ENCODE measurements at regions not wholly inside any gene's neighbourhood (a gene's known extent, or its start where the extent isn't known, plus 50 kb on each side); places are given as distances from the start of the nearest gene placed in this dataset.

DNA sequence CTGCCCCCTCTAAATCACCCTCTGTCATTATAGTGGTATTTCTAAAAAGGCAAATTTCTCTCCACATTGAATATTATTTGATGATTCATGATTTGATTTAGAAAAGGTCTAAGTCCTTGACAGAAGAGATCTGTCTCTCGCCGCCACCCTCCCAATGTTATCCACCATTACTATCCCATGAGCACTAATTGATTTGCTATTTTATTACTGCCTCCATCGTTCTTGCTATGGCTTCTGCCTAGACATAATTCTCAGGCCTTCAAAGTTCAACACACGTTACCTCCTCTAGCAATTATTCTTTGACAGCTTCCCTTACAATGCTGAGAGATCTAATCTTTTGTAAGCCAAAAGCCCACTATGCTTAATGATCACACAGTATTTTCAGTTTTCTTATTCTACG lies 507.0 kb upstream of the CHAC2 start:
- TF ChIP-seq, protein P1, sequence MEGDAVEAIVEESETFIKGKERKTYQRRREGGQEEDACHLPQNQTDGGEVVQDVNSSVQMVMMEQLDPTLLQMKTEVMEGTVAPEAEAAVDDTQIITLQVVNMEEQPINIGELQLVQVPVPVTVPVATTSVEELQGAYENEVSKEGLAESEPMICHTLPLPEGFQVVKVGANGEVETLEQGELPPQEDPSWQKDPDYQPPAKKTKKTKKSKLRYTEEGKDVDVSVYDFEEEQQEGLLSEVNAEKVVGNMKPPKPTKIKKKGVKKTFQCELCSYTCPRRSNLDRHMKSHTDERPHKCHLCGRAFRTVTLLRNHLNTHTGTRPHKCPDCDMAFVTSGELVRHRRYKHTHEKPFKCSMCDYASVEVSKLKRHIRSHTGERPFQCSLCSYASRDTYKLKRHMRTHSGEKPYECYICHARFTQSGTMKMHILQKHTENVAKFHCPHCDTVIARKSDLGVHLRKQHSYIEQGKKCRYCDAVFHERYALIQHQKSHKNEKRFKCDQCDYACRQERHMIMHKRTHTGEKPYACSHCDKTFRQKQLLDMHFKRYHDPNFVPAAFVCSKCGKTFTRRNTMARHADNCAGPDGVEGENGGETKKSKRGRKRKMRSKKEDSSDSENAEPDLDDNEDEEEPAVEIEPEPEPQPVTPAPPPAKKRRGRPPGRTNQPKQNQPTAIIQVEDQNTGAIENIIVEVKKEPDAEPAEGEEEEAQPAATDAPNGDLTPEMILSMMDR (IDR thresholded peaks at IDR 0.05), result no peak
- no peak for TF ChIP-seq POLR2A (IDR thresholded peaks at IDR 0.05)
